ENCODE measurements at regions not wholly inside any gene's neighbourhood (a gene's known extent, or its start where the extent isn't known, plus 50 kb on each side); places are given as distances from the start of the nearest gene placed in this dataset.

- Histone ChIP-seq H3F3A (ENCODE audit: low read length, unreplicated experiment) (no peaks in the 10 kb centered on the region), H3K79me2 (ENCODE audit: low read length) (no peaks in the 10 kb centered on the region), H4K20me1 (ENCODE audit: low read length) (no peaks in the 10 kb centered on the region), H3K9me3 (ENCODE audit: low read length) (no peaks in the 10 kb centered on the region), H3K4me3 (ENCODE audit: low read length) (no peak overlapping the region), H3K4me1 (ENCODE audit: insufficient read depth, low read length) (no peaks in the 10 kb centered on the region), H3K9me2 (replicated peaks; ENCODE audit: low read length) (no peaks in the 10 kb centered on the region), H2AFZ (ENCODE audit: low read length) (no peak overlapping the region), H3K27ac (ENCODE audit: low read length) (no peak overlapping the region), H3K36me3 (ENCODE audit: low read depth, low read length) (no peaks in the 10 kb centered on the region), H3K9ac (ENCODE audit: low read length) (no peak overlapping the region), H3K4me2 (ENCODE audit: low read length) (no peak overlapping the region), H3K27me3 (ENCODE audit: low read length) (no peaks in the 10 kb centered on the region)
- no peak for ATAC-seq
- TF ChIP-seq EZH2 (IDR thresholded peaks at IDR 0.05; ENCODE audit: low read length, unreplicated experiment): no peak
- TF ChIP-seq CTCF (conservative IDR thresholded peaks at IDR 0.05; ENCODE audit: low read depth, low read length): no peak
- no peak for TF ChIP-seq EZH2phosphoT487 (IDR thresholded peaks at IDR 0.05; ENCODE audit: borderline replicate concordance, low read length)
- intact Hi-C loops (cut with micrococcal nuclease): loop anchor here (5.0 kb wide), 2 partner anchors 128 to 208 kb away; no protein-coding TSS in a partner anchor
- ChIA-PET CTCF (no interaction called here), POLR2A (ENCODE audit: unreplicated experiment) (no interaction called here)
- BruUV-seq (replicated peaks): no TSS peak
- no peak for DNase-seq
Observed at GRCh38 chr2:173754165-173754564, 211.0 kb downstream of the SP3 start.

- TF ChIP-seq EZH2phosphoT487 (IDR thresholded peaks at IDR 0.05; ENCODE audit: borderline replicate concordance, low read length): no peak
- TF ChIP-seq CTCF (conservative IDR thresholded peaks at IDR 0.05; ENCODE audit: low read depth, low read length): no peak
- TF ChIP-seq EZH2 (IDR thresholded peaks at IDR 0.05; ENCODE audit: low read length, unreplicated experiment): no peak
- CTCF ChIA-PET: no interaction called here
- H3K79me2 ChIP-seq (ENCODE audit: low read length): no peaks in the 10 kb centered on the region
Observed at GRCh38 chr2:173754837-173755236, 210.3 kb downstream of the SP3 start.

GRCh38 chr2:173755798-173756197, 209.4 kb downstream of the SP3 start:
- Histone ChIP-seq H3K27me3 (ENCODE audit: low read length) (no peaks in the 10 kb centered on the region), H3K36me3 (ENCODE audit: low read depth, low read length) (no peaks in the 10 kb centered on the region), H3K4me3 (ENCODE audit: low read length) (no peak overlapping the region), H3K9me3 (ENCODE audit: low read length) (no peaks in the 10 kb centered on the region), H3K9me2 (replicated peaks; ENCODE audit: low read length) (no peaks in the 10 kb centered on the region), H2AFZ (ENCODE audit: low read length) (no peak overlapping the region), H3K9ac (ENCODE audit: low read length) (no peak overlapping the region), H4K20me1 (ENCODE audit: low read length) (no peaks in the 10 kb centered on the region), H3K4me2 (ENCODE audit: low read length) (no peak overlapping the region), H3F3A (ENCODE audit: low read length, unreplicated experiment) (no peaks in the 10 kb centered on the region), H3K79me2 (ENCODE audit: low read length) (no peaks in the 10 kb centered on the region), H3K4me1 (ENCODE audit: insufficient read depth, low read length) (no peaks in the 10 kb centered on the region), H3K27ac (ENCODE audit: low read length) (no peak overlapping the region)
- intact Hi-C loops (cut with micrococcal nuclease): no loop called here
- POLR2A ChIA-PET (ENCODE audit: unreplicated experiment): no interaction called here
- no peak for ATAC-seq
- DNase-seq: no peak
- TF ChIP-seq EZH2 (IDR thresholded peaks at IDR 0.05; ENCODE audit: low read length, unreplicated experiment) (no peak), EZH2phosphoT487 (IDR thresholded peaks at IDR 0.05; ENCODE audit: borderline replicate concordance, low read length) (no peak)
- CTCF ChIA-PET: no interaction called here
- no TSS peak for BruUV-seq (replicated peaks)

More at GRCh38 chr2:173754837-173755236, 210.3 kb downstream of the SP3 start:
- intact Hi-C loops (cut with micrococcal nuclease): loop anchor here (5.0 kb wide), 2 partner anchors 127 to 207 kb away; no protein-coding TSS in a partner anchor
- H3F3A ChIP-seq (ENCODE audit: low read length, unreplicated experiment): no peaks in the 10 kb centered on the region
- H2AFZ ChIP-seq (ENCODE audit: low read length): no peak overlapping the region
- no peaks in the 10 kb centered on the region for H3K9me2 ChIP-seq (replicated peaks; ENCODE audit: low read length)
- H3K4me1 ChIP-seq (ENCODE audit: insufficient read depth, low read length): no peaks in the 10 kb centered on the region
- DNase-seq (no peak), ATAC-seq (no peak)
- BruUV-seq (replicated peaks): no TSS peak
- no peaks in the 10 kb centered on the region for H3K36me3 ChIP-seq (ENCODE audit: low read depth, low read length)
- no peaks in the 10 kb centered on the region for H3K9me3 ChIP-seq (ENCODE audit: low read length)
- H3K27me3 ChIP-seq (ENCODE audit: low read length): no peaks in the 10 kb centered on the region
- no peak overlapping the region for H3K9ac ChIP-seq (ENCODE audit: low read length)
- POLR2A ChIA-PET (ENCODE audit: unreplicated experiment): no interaction called here
- no peak overlapping the region for H3K4me2 ChIP-seq (ENCODE audit: low read length)
- H3K4me3 ChIP-seq (ENCODE audit: low read length): no peak overlapping the region
- no peak overlapping the region for H3K27ac ChIP-seq (ENCODE audit: low read length)
- no peaks in the 10 kb centered on the region for H4K20me1 ChIP-seq (ENCODE audit: low read length)

Measured in PC-3 (cell line).